ENCODE measurements at regions not wholly inside any gene's neighbourhood (a gene's known extent, or its start where the extent isn't known, plus 50 kb on each side); places are given as distances from the start of the nearest gene placed in this dataset.
A peak's percentile ranks its signal among the peaks of the same experiment; 100 is the strongest.
"Not testable (repeated sequence)": the region's sequence is repeated elsewhere in the genome, so short reads cannot be mapped to it uniquely, and the experiment has no call there.

DNA sequence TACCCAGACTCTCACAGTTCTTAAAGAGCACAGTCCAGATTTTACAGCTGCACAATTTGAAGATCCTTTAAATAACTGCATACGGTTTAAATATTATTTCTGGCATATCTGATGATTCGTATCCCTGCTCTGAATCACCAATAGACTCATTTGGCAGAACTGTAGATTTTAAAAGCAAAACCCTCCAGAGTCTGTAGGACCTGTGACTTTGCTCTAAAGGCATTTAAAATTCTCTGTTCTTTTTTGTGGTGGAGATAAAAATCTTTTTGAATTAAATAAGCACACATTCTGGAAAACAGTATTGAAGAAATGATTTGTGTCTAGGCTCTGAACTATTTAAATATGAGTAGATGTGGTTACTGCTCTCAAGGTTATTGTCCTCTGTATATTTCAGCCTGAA lies 246.2 kb upstream of the PITX2 start:
- peak overlapping the region; percentile 23 for H3K4me2 ChIP-seq (ENCODE audit: insufficient read depth, low read length)
- peak overlapping the region; percentile 43 for H3K27ac ChIP-seq (ENCODE audit: low read depth, low read length)
- DNase-seq (ENCODE audit: insufficient read length, low spot score, missing footprints) = peak; percentile 91
- TF ChIP-seq, protein P1, sequence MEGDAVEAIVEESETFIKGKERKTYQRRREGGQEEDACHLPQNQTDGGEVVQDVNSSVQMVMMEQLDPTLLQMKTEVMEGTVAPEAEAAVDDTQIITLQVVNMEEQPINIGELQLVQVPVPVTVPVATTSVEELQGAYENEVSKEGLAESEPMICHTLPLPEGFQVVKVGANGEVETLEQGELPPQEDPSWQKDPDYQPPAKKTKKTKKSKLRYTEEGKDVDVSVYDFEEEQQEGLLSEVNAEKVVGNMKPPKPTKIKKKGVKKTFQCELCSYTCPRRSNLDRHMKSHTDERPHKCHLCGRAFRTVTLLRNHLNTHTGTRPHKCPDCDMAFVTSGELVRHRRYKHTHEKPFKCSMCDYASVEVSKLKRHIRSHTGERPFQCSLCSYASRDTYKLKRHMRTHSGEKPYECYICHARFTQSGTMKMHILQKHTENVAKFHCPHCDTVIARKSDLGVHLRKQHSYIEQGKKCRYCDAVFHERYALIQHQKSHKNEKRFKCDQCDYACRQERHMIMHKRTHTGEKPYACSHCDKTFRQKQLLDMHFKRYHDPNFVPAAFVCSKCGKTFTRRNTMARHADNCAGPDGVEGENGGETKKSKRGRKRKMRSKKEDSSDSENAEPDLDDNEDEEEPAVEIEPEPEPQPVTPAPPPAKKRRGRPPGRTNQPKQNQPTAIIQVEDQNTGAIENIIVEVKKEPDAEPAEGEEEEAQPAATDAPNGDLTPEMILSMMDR (IDR thresholded peaks at IDR 0.05; ENCODE audit: extremely low read depth, low read depth, low read length) = no peak
- H3K4me3 ChIP-seq (ENCODE audit: insufficient read depth, low read length) = no peak overlapping the region
- no peak overlapping the region for H2AFZ ChIP-seq (ENCODE audit: low read length)
- H3K79me2 ChIP-seq (ENCODE audit: insufficient read depth, low read length) = no peaks in the 10 kb centered on the region
- peaks cover 44% of the 10 kb centered on the region for H3K4me1 ChIP-seq (ENCODE audit: insufficient read depth, low read length)
- no peaks in the 10 kb centered on the region for H3K36me3 ChIP-seq (ENCODE audit: insufficient read depth, low read length)
- H3K27me3 ChIP-seq (ENCODE audit: insufficient read depth, low read length) = no peaks in the 10 kb centered on the region
- H4K20me1 ChIP-seq (ENCODE audit: insufficient read depth, low read length) = no peaks in the 10 kb centered on the region
- H3K9me3 ChIP-seq (ENCODE audit: low read depth, low read length) = no peaks in the 10 kb centered on the region

DNA sequence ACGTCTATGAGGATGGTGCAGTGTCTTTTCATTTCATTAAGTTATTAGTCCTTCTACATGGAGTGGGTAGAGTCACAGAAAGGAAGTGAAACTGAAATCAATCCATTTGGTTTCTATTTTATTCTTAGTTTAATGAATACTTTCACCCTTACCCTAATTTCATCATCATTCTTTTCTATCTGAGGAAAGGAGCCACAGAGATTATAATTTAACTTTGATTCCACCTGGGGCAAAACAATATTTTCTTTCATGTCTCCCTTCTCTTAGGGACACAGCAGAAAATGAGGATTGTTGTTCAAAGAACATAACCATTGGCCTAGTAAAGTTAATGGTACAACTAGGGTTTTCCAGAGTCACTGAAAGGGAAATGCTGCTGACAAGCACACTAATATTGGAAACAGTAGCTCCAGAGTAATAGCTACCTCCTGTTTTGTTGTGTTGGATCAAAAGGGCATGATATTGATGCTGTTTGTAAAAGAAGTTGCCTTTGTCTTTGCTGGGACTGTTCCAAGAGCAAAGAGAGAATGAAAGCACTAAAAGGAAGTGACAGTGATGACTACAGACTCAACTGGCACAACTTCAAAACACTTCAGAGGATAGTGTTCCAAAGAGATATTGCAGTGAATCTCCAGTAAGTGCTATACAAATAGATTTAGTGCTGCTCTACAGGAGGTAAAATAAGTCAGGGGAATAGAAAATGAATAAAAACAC lies 247.1 kb upstream of the PITX2 start:
- no peak for DNase-seq (ENCODE audit: insufficient read length, low spot score, missing footprints)
- Histone ChIP-seq H4K20me1 (ENCODE audit: insufficient read depth, low read length) (no peaks in the 10 kb centered on the region), H3K4me1 (ENCODE audit: insufficient read depth, low read length) (peaks cover 44% of the 10 kb centered on the region), H3K4me3 (ENCODE audit: insufficient read depth, low read length) (no peak overlapping the region), H3K9me3 (ENCODE audit: low read depth, low read length) (no peaks in the 10 kb centered on the region), H3K27me3 (ENCODE audit: insufficient read depth, low read length) (no peaks in the 10 kb centered on the region), H3K36me3 (ENCODE audit: insufficient read depth, low read length) (no peaks in the 10 kb centered on the region), H2AFZ (ENCODE audit: low read length) (no peak overlapping the region), H3K4me2 (ENCODE audit: insufficient read depth, low read length) (peak overlapping the region; percentile 34), H3K79me2 (ENCODE audit: insufficient read depth, low read length) (no peaks in the 10 kb centered on the region), H3K27ac (ENCODE audit: low read depth, low read length) (peak overlapping the region; percentile 43)
- TF ChIP-seq, protein P1 (IDR thresholded peaks at IDR 0.05; ENCODE audit: extremely low read depth, low read depth, low read length) = no peak

DNA sequence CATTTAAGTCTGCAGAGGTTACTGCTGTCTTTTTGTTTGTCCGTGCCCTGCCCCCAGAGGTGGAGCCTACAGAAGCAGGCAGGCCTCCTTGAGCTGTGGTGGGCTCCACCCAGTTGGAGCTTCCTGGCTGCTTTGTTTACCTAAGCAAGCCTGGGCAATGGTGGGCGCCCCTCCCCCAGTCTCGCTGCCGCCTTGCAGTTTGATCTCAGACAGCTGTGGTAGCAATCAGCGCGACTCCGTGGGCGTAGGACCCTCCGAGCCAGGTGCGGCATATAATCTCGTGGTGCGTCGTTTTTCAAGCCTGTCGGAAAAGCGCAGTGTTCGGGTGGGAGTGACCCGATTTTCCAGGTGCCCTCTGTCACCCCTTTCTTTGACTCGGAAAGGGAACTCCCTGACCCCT lies 253.3 kb upstream of the PITX2 start:
- H3K36me3 ChIP-seq (ENCODE audit: insufficient read depth, low read length); H3K79me2 ChIP-seq (ENCODE audit: insufficient read depth, low read length); H3K4me3 ChIP-seq (ENCODE audit: insufficient read depth, low read length); H2AFZ ChIP-seq (ENCODE audit: low read length); DNase-seq (ENCODE audit: insufficient read length, low spot score, missing footprints); H3K27ac ChIP-seq (ENCODE audit: low read depth, low read length); H3K27me3 ChIP-seq (ENCODE audit: insufficient read depth, low read length); H4K20me1 ChIP-seq (ENCODE audit: insufficient read depth, low read length); H3K9me3 ChIP-seq (ENCODE audit: low read depth, low read length); H3K4me1 ChIP-seq (ENCODE audit: insufficient read depth, low read length); H3K4me2 ChIP-seq (ENCODE audit: insufficient read depth, low read length): not testable (repeated sequence)

DNA sequence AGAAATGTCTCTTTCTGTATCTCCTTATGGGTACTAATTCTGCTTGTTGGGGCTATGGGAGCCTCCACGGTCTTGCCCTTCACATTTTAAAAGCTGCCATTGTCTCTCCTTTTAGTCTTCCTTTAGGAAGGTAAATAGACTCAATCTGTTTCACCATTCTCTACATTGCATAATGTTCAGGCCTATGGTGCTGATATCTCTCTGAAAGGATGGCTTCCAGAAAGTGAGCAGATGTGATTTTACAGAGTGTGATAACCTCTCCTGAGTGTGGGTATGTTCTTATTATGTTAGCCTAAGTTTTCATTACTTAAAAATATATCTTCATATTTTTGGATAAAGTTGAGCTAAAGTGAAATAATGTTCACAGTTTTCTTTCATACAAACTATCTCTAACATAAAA lies 254.0 kb upstream of the PITX2 start:
- DNase-seq (ENCODE audit: insufficient read length, low spot score, missing footprints) = no peak
- Histone ChIP-seq H3K4me2 (ENCODE audit: insufficient read depth, low read length) (no peak overlapping the region), H3K79me2 (ENCODE audit: insufficient read depth, low read length) (no peaks in the 10 kb centered on the region), H3K4me3 (ENCODE audit: insufficient read depth, low read length) (no peak overlapping the region), H4K20me1 (ENCODE audit: insufficient read depth, low read length) (no peaks in the 10 kb centered on the region), H3K36me3 (ENCODE audit: insufficient read depth, low read length) (no peaks in the 10 kb centered on the region), H3K27me3 (ENCODE audit: insufficient read depth, low read length) (no peaks in the 10 kb centered on the region), H3K27ac (ENCODE audit: low read depth, low read length) (no peak overlapping the region), H3K4me1 (ENCODE audit: insufficient read depth, low read length) (no peaks in the 10 kb centered on the region), H3K9me3 (ENCODE audit: low read depth, low read length) (no peaks in the 10 kb centered on the region), H2AFZ (ENCODE audit: low read length) (no peak overlapping the region)
- TF ChIP-seq, protein P1 (IDR thresholded peaks at IDR 0.05; ENCODE audit: extremely low read depth, low read depth, low read length) = no peak

Measured in osteoblast (primary cell).